Sigmoid colon (tissue), 6 donors: ENCODE measurements at regions not wholly inside any gene's neighbourhood (a gene's known extent, or its start where the extent isn't known, plus 50 kb on each side); places are given as distances from the start of the nearest gene placed in this dataset.
"Not testable (repeated sequence)": the region's sequence is repeated elsewhere in the genome, so short reads cannot be mapped to it uniquely, and the experiment has no call there.

Experiments used
- DNase-seq: peaks from one replicate; pipeline ENCODE4 v3.0.0-alpha.2; 2019
- H3K27ac ChIP-seq, 4 donors: fragments of 200-600 bp; sonication (generic); one replicate each; pipeline ENCODE4 v1.5.1; 2016 to 2019; ENCODE audit warnings: mild to moderate bottlenecking in 1 of 4
- H3K27me3 ChIP-seq, 3 donors: fragments of 200-600 bp; sonication (generic); one replicate each; pipeline ENCODE4 v1.5.1; 2019; ENCODE audit warnings: mild to moderate bottlenecking in 1 of 3
- H3K36me3 ChIP-seq, 4 donors: fragments of 200-600 bp; sonication (generic); one replicate each; pipeline ENCODE4 v1.5.1; 2016 to 2019
- H3K4me1 ChIP-seq, 4 donors: fragments of 200-600 bp; sonication (generic); one replicate each; pipeline ENCODE4 v1.5.1; 2017 to 2019
- H3K4me3 ChIP-seq, 4 donors: fragments of 200-600 bp; sonication (generic); one replicate each; pipeline ENCODE4 v1.5.1; 2017 to 2019; ENCODE audit warnings: mild to moderate bottlenecking in 2 of 4, moderate library complexity in 1 of 4
- H3K9me3 ChIP-seq, 4 donors: fragments of 200-600 bp in 3 of 4; sonication (generic) in 3 of 4; one replicate each; pipeline versions ENCODE4 v1.5.1 to v1.6.1; 2013 to 2019
- EP300 ChIP-seq, 4 donors: sonication (generic); formaldehyde crosslinking; IDR thresholded peaks; one replicate each; pipeline ENCODE4 v1.6.1; 2017; ENCODE audit warnings: antibody characterized with exemption in 4 of 4
- POLR2A ChIP-seq, 2 donors: fragments of 450-650 bp; IDR thresholded peaks; one replicate each; pipeline ENCODE4 v1.6.1; 2016; ENCODE audit warnings: antibody characterized with exemption in 2 of 2, mild to moderate bottlenecking in 2 of 2, moderate library complexity in 2 of 2
- POLR2AphosphoS5 ChIP-seq, 4 donors: sonication (generic); formaldehyde crosslinking; IDR thresholded peaks; one replicate each; pipeline ENCODE4 v1.6.1; 2017; ENCODE audit warnings: antibody characterized with exemption in 4 of 4
- WGBS, 2 donors: extraction: QIAGEN DNeasy Blood & Tissue Kit; methylation state at CpG; one replicate each; pipeline ENCODE4 v1.1.7; 2013; 5-methylcytosine and 5-hydroxymethylcytosine counted together
- intact Hi-C: fragments of 100-400 bp; cut with DNase I; formaldehyde crosslinking; loops from one replicate; pipeline ENCODE4 v1.15.1; 2023
- TF ChIP-seq, protein P1 (sequence below), 4 experiments: fragments of 450-650 bp in 3 of 4; fragments of 200-600 bp in 1 of 4; IDR thresholded peaks; one replicate each; pipeline ENCODE4 v1.5.1; 2016 to 2019; ENCODE audit warnings: antibody characterized with exemption in 4 of 4, mild to moderate bottlenecking in 3 of 4, moderate library complexity in 2 of 4
- donor health status: healthy with polysubstance abuse.
- donor health status: healthy.

DNA sequence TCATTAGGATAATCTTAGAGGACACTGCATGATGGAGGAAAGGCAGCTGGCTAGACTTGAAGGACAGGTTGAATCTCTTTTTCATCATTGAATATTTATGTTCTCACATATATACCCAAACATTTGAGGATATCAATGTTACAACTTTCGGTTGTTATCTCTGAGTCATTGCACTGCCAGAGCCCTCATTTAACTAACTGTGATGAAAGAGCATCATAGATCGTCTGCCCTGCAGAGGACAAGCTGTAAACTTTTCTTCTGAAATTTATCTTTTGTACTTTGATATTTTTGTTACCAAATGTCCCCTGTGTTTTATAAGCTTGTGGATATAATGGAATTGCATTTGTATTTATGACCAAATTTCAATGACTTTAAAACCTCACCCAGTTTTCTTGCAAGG, 298.7 kb downstream of the PHF14 start:
- no peaks in the 10 kb centered on the region for H3K9me3 ChIP-seq
- no peak overlapping the region for H3K27ac ChIP-seq
- no peaks in the 10 kb centered on the region for H3K27me3 ChIP-seq
- TF ChIP-seq EP300 (IDR thresholded peaks at IDR 0.05) (no peak), POLR2AphosphoS5 (IDR thresholded peaks at IDR 0.05) (no peak), POLR2A (IDR thresholded peaks at IDR 0.05) (no peak)
- TF ChIP-seq, protein P1, sequence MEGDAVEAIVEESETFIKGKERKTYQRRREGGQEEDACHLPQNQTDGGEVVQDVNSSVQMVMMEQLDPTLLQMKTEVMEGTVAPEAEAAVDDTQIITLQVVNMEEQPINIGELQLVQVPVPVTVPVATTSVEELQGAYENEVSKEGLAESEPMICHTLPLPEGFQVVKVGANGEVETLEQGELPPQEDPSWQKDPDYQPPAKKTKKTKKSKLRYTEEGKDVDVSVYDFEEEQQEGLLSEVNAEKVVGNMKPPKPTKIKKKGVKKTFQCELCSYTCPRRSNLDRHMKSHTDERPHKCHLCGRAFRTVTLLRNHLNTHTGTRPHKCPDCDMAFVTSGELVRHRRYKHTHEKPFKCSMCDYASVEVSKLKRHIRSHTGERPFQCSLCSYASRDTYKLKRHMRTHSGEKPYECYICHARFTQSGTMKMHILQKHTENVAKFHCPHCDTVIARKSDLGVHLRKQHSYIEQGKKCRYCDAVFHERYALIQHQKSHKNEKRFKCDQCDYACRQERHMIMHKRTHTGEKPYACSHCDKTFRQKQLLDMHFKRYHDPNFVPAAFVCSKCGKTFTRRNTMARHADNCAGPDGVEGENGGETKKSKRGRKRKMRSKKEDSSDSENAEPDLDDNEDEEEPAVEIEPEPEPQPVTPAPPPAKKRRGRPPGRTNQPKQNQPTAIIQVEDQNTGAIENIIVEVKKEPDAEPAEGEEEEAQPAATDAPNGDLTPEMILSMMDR (IDR thresholded peaks at IDR 0.05): no peak
- H3K4me1 ChIP-seq: no peaks in the 10 kb centered on the region
- no peak overlapping the region for H3K4me3 ChIP-seq
- intact Hi-C loops: no loop called here
- no peaks in the 10 kb centered on the region for H3K36me3 ChIP-seq
- 35 to 78% methylated on average over 2 of the region's 2 CpGs for WGBS, 2 donors
- no peak for DNase-seq

DNA sequence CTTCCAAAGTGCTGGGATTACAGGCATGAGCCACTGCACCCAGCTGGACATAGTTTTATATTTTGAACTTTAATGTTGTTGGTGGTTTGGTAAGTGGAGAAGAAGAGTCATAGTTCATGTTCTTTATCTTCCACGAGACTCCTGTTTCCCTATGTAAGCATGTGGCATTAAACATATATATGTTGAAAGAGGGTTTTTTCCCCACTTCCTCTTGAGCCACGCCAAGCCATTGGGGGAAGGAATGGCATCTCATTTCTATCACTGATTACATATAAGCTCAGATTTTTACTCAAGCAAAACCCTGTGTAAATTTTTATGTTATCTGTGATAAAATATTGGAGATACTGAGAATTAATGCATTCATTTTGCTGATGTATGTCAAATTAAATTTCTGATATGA, 300.4 kb downstream of the PHF14 start:
- H3K27me3 ChIP-seq: no peaks in the 10 kb centered on the region
- TF ChIP-seq EP300 (IDR thresholded peaks at IDR 0.05): no peak
- no peak for TF ChIP-seq POLR2AphosphoS5 (IDR thresholded peaks at IDR 0.05)
- TF ChIP-seq POLR2A (IDR thresholded peaks at IDR 0.05): no peak
- TF ChIP-seq, protein P1 (IDR thresholded peaks at IDR 0.05): no peak
- no peaks in the 10 kb centered on the region for H3K36me3 ChIP-seq
- H3K27ac ChIP-seq: no peak overlapping the region
- DNase-seq: no peak
- intact Hi-C loops: no loop called here
- H3K4me3 ChIP-seq: no peak overlapping the region
- no peaks in the 10 kb centered on the region for H3K4me1 ChIP-seq
- H3K9me3 ChIP-seq: no peaks in the 10 kb centered on the region
- WGBS, 2 donors: 76 to 82% methylated on average over 2 of the region's 2 CpGs

DNA sequence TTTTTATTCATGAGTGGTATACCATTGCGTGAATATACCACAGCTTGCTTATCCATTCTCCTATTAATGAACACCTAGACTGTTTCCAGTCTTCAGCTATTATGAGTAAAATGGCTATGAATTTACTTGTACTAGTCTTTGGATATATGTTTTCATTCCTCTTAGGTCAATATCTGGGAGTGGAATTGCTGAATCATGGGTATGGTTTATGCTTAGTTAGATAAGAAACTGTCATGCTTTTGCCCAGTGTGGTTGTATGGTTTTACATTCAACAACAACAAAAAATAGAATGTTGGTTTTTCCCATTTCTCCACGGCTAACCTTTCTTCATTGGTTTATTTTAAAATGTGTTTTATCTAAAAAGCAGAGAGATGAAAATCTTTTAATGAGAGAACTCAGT, 308.3 kb downstream of the PHF14 start:
- TF ChIP-seq, protein P1 (IDR thresholded peaks at IDR 0.05): no peak
- TF ChIP-seq EP300 (IDR thresholded peaks at IDR 0.05): no peak
- no peak for TF ChIP-seq POLR2AphosphoS5 (IDR thresholded peaks at IDR 0.05)
- no peak for TF ChIP-seq POLR2A (IDR thresholded peaks at IDR 0.05)
- no peak overlapping the region for H3K4me3 ChIP-seq
- H3K27me3 ChIP-seq: no peaks in the 10 kb centered on the region
- no peaks in the 10 kb centered on the region for H3K9me3 ChIP-seq
- H3K27ac ChIP-seq: no peak overlapping the region
- intact Hi-C loops: no loop called here
- WGBS, 2 donors: 48 to 67% methylated on average over 2 of the region's 2 CpGs
- H3K36me3 ChIP-seq: no peaks in the 10 kb centered on the region
- no peak for DNase-seq
- no peaks in the 10 kb centered on the region for H3K4me1 ChIP-seq

DNA sequence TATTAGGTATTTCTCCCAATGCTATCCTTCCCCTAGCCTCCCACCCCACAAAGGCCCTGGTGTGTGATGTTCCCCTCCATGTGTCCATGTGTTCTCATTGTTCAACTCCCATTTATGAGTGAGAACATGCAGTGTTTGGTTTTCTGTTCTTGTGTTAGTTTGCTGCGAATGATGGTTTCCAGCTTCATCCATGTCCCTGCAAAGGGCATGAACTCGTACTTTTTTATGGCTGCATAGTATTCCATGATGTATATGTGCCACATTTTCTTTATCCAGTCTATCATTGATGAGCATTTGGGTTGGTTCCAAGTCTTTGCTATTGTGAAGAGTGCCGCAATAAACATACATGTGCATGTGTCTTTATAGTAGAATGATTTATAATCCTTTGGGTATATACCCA, 309.9 kb downstream of the PHF14 start:
- WGBS, 2 donors: 88 to 90% methylated on average over 3 of the region's 3 CpGs
- H3K36me3 ChIP-seq, intact Hi-C loops, H3K9me3 ChIP-seq, H3K4me3 ChIP-seq, DNase-seq, H3K27ac ChIP-seq, H3K4me1 ChIP-seq, H3K27me3 ChIP-seq: not testable (repeated sequence)

DNA sequence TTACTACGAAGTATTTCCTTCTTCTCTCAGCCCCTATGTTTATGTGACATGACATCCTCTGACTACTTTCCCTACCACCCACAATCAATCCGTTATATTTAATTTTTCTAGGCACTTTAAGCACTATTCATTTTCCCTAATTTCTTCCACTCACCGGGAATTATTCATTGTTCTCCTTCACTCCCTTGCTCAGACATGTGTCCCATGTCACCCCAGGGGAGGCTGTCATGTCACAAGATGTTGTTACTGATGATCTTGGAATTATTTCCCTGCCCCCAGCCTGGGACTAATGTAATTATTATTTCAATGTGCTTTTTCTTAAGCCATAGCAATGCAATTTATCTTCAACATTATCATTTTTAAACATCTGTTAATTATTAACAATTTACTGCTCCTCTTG, 317.2 kb downstream of the PHF14 start:
- DNase-seq: no peak
- Histone ChIP-seq H3K36me3 (no peaks in the 10 kb centered on the region), H3K9me3 (no peaks in the 10 kb centered on the region), H3K4me3 (no peak overlapping the region), H3K4me1 (no peaks in the 10 kb centered on the region), H3K27me3 (no peaks in the 10 kb centered on the region), H3K27ac (no peak overlapping the region)
- intact Hi-C loops: no loop called here
- no peak for TF ChIP-seq POLR2A (IDR thresholded peaks at IDR 0.05)
- TF ChIP-seq, protein P1 (IDR thresholded peaks at IDR 0.05): no peak
- whole genome bisulfite sequencing, 2 donors: 75 to 77% methylated on average over 3 of the region's 3 CpGs
